Ectodermal cell (in vitro differentiated cells): ENCODE measurements at regions not wholly inside any gene's neighbourhood (a gene's known extent, or its start where the extent isn't known, plus 50 kb on each side); places are given as distances from the start of the nearest gene placed in this dataset.
"Not testable (repeated sequence)": the region's sequence is repeated elsewhere in the genome, so short reads cannot be mapped to it uniquely, and the experiment has no call there.

Experiments used
- H3K27ac ChIP-seq: 2 replicates; pipeline ENCODE4 v1.7.0; 2013; ENCODE audit warnings: mild to moderate bottlenecking, low read depth, low read length; ENCODE audit not compliant: insufficient read depth, poor library complexity, severe bottlenecking
- H3K27me3 ChIP-seq: 2 replicates; pipeline ENCODE4 v1.7.0; 2013; ENCODE audit warnings: mild to moderate bottlenecking, low read length; ENCODE audit not compliant: insufficient read depth, control insufficient read depth, poor library complexity, severe bottlenecking
- H3K36me3 ChIP-seq: one replicate; pipeline ENCODE4 v1.7.0; 2013; ENCODE audit warnings: low read length; ENCODE audit not compliant: control insufficient read depth, insufficient read depth
- H3K4me1 ChIP-seq: one replicate; pipeline ENCODE4 v1.7.0; 2013; ENCODE audit warnings: low read length; ENCODE audit not compliant: control insufficient read depth, insufficient read depth
- H3K4me3 ChIP-seq: 2 replicates; pipeline ENCODE4 v1.7.0; 2013; ENCODE audit warnings: low read depth, low read length, control low read depth; ENCODE audit not compliant: insufficient read depth
- H3K9me3 ChIP-seq: 2 replicates; pipeline ENCODE4 v1.7.0; 2013; ENCODE audit warnings: mild to moderate bottlenecking, low read length, moderate library complexity; ENCODE audit not compliant: control insufficient read depth
- WGBS, 2 experiments: methylation state at CpG; one replicate each; pipeline ENCODE4 v1.1.7; 2013; ENCODE audit warnings: missing lambda C conversion rate in 2 of 2; 5-methylcytosine and 5-hydroxymethylcytosine counted together

GRCh38 chr1:181319907-181320306 is 163.4 kb upstream of the CACNA1E start:
- no peaks in the 10 kb centered on the region for H3K9me3 ChIP-seq
- no peaks in the 10 kb centered on the region for H3K36me3 ChIP-seq
- 70 to 86% methylated on average over 3 of the region's 3 CpGs for WGBS, 2 experiments
- peaks cover 18% of the 10 kb centered on the region for H3K4me1 ChIP-seq
- no peak overlapping the region for H3K4me3 ChIP-seq
- H3K27me3 ChIP-seq, result peaks cover 57% of the 10 kb centered on the region
- no peak overlapping the region for H3K27ac ChIP-seq

DNA sequence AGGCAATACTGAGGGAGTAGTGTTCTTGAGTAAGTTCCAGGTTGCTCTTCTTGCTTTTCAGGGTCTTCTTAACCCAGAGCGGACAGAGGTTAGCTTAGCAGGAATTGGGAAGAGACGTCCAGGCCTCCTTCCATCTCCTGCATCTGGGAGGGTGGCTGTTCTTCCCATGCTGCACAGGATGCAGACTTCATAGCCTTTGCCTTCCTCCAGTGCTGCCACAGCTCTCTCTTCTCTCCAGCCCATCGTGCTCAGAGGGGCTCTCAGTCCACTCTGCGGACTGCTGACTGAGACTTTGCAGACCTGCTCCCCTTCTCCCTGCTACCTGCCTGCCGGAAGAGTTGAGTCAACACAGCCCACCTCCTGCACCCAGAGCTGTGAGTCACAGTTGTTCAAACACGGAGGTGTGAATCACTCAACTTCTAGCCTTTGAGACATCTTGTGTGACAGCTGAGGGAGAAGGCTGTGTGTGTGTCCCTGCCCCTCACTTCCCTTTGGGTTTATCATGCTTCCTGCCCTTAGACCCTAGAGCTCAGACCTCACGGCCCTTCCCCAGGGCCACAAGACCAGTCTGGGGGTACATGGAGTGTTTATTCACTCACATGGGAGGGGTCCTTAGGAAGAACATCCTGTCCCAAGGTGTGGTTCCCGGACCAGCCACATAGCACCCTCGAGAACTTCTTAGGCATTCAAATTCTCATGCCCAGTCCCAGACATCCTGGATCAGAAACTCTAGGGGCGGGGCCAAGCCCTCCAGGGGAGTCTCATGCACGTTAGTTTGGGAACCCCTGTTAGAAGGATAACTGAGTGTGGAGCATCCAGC is 158.3 kb upstream of the CACNA1E start:
- Histone ChIP-seq H3K27me3 (peaks cover 7% of the 10 kb centered on the region), H3K4me3 (no peak overlapping the region), H3K27ac (no peak overlapping the region), H3K4me1 (no peaks in the 10 kb centered on the region), H3K9me3 (no peaks in the 10 kb centered on the region), H3K36me3 (no peaks in the 10 kb centered on the region)
- WGBS, 2 experiments, result 74 to 80% methylated on average over 11 of the region's 11 CpGs

DNA sequence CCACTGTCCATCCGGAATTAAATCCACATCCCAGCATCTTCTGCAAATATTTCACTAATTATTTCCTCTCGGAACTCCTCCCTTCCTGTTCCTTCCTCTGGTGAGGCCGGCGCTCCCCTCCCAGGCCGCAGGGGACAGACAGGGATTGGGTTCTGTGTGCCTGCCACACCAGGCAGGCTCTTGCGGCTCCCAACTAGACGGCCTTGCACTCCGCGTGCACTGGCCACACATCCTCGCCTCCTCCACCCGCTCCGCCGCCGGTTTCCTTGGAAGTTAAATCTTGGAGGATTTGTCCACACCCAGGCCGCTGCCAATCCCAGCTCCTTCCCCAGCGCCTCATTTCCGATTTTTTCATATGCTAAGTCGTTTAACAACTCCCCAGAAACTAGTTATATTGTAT is 157.6 kb upstream of the CACNA1E start:
- H3K36me3 ChIP-seq, H3K9me3 ChIP-seq, H3K4me3 ChIP-seq, H3K4me1 ChIP-seq, H3K27ac ChIP-seq, H3K27me3 ChIP-seq: not testable (repeated sequence)
- WGBS, 2 experiments, result 92 to 93% methylated on average over 18 of the region's 18 CpGs

DNA sequence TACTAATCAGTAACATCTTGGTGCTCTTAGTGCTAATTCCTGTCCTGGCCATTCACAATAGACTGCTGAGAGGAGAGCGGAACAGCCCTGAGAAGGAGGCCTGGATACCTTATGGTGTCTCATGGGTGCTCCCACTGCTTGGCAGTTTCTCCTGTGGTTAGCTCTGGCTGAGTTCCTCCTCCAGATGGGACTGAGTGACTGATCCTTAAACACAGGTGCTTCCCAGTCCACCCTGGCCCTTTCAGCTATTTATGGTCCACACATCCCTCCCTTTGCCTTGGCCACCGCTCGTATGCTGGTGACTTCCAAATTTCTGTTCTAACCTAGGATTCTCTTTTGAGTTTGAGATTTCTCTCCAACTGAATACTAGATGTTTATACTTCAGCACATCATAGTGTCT is 157.0 kb upstream of the CACNA1E start:
- Histone ChIP-seq H3K27me3 (no peaks in the 10 kb centered on the region), H3K27ac (no peak overlapping the region), H3K9me3 (no peaks in the 10 kb centered on the region), H3K36me3 (no peaks in the 10 kb centered on the region), H3K4me3 (no peak overlapping the region), H3K4me1 (no peaks in the 10 kb centered on the region)
- 96 to 97% methylated on average over 3 of the region's 3 CpGs for WGBS, 2 experiments

DNA sequence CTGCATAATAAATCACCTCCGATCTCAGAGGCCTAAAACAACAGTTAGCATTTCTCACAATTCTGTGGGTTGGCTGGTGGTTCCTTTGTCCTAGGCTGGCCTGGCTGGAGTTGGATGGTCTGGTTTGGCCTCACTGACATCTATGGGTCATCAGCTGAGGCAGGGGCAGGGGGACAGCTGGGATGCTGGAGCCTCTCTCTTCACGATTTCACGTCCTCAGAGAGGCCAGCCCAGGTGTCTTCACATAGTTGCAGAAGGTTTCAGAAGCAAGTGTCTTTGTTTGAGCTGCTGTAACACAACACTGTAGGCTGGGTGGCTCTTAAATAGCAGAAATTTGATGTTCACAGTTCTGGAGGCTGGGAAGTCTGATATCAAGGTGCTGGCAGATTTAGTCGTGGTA is 155.5 kb upstream of the CACNA1E start:
- Histone ChIP-seq H3K9me3 (no peaks in the 10 kb centered on the region), H3K27ac (no peak overlapping the region), H3K36me3 (no peaks in the 10 kb centered on the region), H3K4me3 (no peak overlapping the region), H3K27me3 (no peaks in the 10 kb centered on the region), H3K4me1 (no peaks in the 10 kb centered on the region)
- WGBS, 2 experiments, result 93% methylated on average over 4 of the region's 4 CpGs

- Histone ChIP-seq H3K9me3 (no peaks in the 10 kb centered on the region), H3K36me3 (no peaks in the 10 kb centered on the region), H3K27ac (no peak overlapping the region), H3K27me3 (no peaks in the 10 kb centered on the region), H3K4me1 (no peaks in the 10 kb centered on the region), H3K4me3 (no peak overlapping the region)
- 94 to 96% methylated on average over 2 of the region's 2 CpGs for WGBS, 2 experiments
Observed at GRCh38 chr1:181334724-181335123, 148.6 kb upstream of the CACNA1E start.

DNA sequence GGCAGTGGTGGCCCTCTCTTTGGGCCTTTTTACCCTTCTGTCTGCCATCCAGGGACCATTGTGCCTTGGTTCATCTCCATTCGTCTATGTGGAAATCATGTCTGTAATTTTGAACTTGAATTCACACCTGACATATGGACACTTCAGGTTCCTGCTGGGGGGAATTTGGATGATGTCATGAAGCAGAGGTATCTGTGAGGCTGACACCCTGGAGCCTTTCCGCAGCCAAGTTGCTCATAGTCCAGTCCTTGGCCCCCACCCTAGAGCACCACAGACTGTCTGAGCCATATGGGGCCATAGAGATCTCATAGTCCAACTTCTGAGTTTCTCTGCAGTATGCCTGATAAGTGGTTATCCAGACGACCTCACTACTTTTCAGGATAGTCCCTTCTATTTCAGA is 147.7 kb upstream of the CACNA1E start:
- 83 to 84% methylated on average over 3 of the region's 3 CpGs for WGBS, 2 experiments
- no peak overlapping the region for H3K4me3 ChIP-seq
- no peaks in the 10 kb centered on the region for H3K4me1 ChIP-seq
- no peaks in the 10 kb centered on the region for H3K9me3 ChIP-seq
- H3K27ac ChIP-seq, result no peak overlapping the region
- H3K36me3 ChIP-seq, result no peaks in the 10 kb centered on the region
- H3K27me3 ChIP-seq, result no peaks in the 10 kb centered on the region

- Histone ChIP-seq H3K4me1 (no peaks in the 10 kb centered on the region), H3K27ac (no peak overlapping the region)
- WGBS, 2 experiments, result 75 to 77% methylated on average over 6 of the region's 6 CpGs
Observed at GRCh38 chr1:181341026-181341632, 142.2 kb upstream of the CACNA1E start.

GRCh38 chr1:181344091-181344490 is 139.2 kb upstream of the CACNA1E start:
- H3K4me3 ChIP-seq, result no peak overlapping the region
- H3K27me3 ChIP-seq, result no peaks in the 10 kb centered on the region
- no peak overlapping the region for H3K27ac ChIP-seq
- no peaks in the 10 kb centered on the region for H3K36me3 ChIP-seq
- H3K4me1 ChIP-seq, result no peaks in the 10 kb centered on the region
- no peaks in the 10 kb centered on the region for H3K9me3 ChIP-seq
- 96 to 98% methylated on average over 3 of the region's 3 CpGs for WGBS, 2 experiments

More at GRCh38 chr1:181341026-181341632, 142.2 kb upstream of the CACNA1E start:
- no peaks in the 10 kb centered on the region for H3K36me3 ChIP-seq
- no peaks in the 10 kb centered on the region for H3K9me3 ChIP-seq
- no peak overlapping the region for H3K4me3 ChIP-seq
- H3K27me3 ChIP-seq, result no peaks in the 10 kb centered on the region

DNA sequence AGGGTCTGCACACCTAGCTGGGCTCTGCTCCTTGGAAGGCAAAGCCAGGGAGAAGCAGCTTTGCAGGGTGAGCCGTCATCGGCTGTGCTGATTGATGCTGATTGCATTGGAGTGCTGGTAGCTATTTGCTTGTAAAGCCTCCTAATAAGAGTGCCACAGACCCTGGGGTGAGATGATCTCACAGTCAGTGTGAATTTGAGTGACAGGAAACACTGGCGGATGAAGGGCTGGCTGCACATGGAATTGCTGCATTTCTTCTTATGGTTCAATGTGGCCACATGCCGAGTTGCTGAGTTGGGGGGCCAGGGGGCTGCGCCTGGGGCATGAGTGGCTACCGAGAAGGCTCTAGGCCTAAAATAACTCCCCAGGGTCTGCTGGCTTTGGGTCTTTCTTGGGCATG is 138.2 kb upstream of the CACNA1E start:
- Histone ChIP-seq H3K27ac (no peak overlapping the region), H3K36me3 (no peaks in the 10 kb centered on the region), H3K9me3 (no peaks in the 10 kb centered on the region), H3K4me3 (no peak overlapping the region), H3K4me1 (no peaks in the 10 kb centered on the region), H3K27me3 (no peaks in the 10 kb centered on the region)
- WGBS, 2 experiments, result 85 to 91% methylated on average over 6 of the region's 6 CpGs
